Neural crest cell (in vitro differentiated cells): ENCODE measurements at regions not wholly inside any gene's neighbourhood (a gene's known extent, or its start where the extent isn't known, plus 50 kb on each side); places are given as distances from the start of the nearest gene placed in this dataset.

Experiments used
- DNase-seq: peaks from one replicate; pipeline ENCODE4 v3.0.0; 2021; ENCODE audit warnings: low read depth, mixed read lengths, low spot score
- H3K27ac Mint-ChIP-seq: one replicate; pipeline ENCODE4 v1.8.0; 2021; ENCODE audit warnings: mild to moderate bottlenecking, mixed read lengths; ENCODE audit not compliant: unreplicated experiment
- H3K27me3 Mint-ChIP-seq: 2 replicates; pipeline ENCODE4 v1.8.0; 2021; ENCODE audit warnings: low read depth, mild to moderate bottlenecking, mixed read lengths
- H3K36me3 Mint-ChIP-seq: 2 replicates; pipeline ENCODE4 v1.8.0; 2021; ENCODE audit warnings: low read depth, mild to moderate bottlenecking, mixed read lengths
- H3K4me1 Mint-ChIP-seq: 2 replicates; pipeline ENCODE4 v1.8.0; 2021; ENCODE audit warnings: mixed read lengths
- H3K4me3 Mint-ChIP-seq: one replicate; pipeline ENCODE4 v1.8.0; 2021; ENCODE audit warnings: mild to moderate bottlenecking, mixed read lengths
- H3K9me3 Mint-ChIP-seq: 2 replicates; pipeline ENCODE4 v1.8.0; 2021; ENCODE audit warnings: mixed read lengths
- TF ChIP-seq, protein P1 (sequence below): fragments of 200-600 bp; sonication (generic); conservative IDR thresholded peaks from 2 replicates; pipeline ENCODE4 v1.5.0; 2021; ENCODE audit warnings: antibody characterized with exemption, mild to moderate bottlenecking

DNA sequence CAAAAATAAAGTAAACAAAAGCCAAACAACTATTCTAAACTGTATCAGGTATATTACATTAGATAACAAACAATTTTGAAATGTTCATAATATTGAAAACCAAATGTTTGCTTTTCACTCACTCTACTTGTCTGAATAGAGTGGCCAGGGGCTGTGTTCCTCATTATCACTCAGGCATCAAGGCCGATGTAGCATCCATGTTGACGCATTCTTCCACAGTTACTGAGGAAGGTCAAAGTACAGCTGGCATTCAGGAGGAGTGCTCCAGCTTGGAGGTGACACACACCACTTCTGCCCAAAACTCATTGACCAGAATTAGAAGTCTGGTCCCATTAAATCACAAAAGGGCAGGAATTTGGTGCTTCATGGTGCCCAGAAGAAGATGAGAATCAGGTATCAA is 137.6 kb upstream of the MANEA start:
- Mint-ChIP-seq H3K27ac (no peak overlapping the region), H3K36me3 (no peaks in the 10 kb centered on the region), H3K4me1 (no peaks in the 10 kb centered on the region), H3K4me3 (no peak overlapping the region), H3K27me3 (no peaks in the 10 kb centered on the region), H3K9me3 (no peaks in the 10 kb centered on the region)
- DNase-seq = no peak
- TF ChIP-seq, protein P1, sequence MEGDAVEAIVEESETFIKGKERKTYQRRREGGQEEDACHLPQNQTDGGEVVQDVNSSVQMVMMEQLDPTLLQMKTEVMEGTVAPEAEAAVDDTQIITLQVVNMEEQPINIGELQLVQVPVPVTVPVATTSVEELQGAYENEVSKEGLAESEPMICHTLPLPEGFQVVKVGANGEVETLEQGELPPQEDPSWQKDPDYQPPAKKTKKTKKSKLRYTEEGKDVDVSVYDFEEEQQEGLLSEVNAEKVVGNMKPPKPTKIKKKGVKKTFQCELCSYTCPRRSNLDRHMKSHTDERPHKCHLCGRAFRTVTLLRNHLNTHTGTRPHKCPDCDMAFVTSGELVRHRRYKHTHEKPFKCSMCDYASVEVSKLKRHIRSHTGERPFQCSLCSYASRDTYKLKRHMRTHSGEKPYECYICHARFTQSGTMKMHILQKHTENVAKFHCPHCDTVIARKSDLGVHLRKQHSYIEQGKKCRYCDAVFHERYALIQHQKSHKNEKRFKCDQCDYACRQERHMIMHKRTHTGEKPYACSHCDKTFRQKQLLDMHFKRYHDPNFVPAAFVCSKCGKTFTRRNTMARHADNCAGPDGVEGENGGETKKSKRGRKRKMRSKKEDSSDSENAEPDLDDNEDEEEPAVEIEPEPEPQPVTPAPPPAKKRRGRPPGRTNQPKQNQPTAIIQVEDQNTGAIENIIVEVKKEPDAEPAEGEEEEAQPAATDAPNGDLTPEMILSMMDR = no peak

DNA sequence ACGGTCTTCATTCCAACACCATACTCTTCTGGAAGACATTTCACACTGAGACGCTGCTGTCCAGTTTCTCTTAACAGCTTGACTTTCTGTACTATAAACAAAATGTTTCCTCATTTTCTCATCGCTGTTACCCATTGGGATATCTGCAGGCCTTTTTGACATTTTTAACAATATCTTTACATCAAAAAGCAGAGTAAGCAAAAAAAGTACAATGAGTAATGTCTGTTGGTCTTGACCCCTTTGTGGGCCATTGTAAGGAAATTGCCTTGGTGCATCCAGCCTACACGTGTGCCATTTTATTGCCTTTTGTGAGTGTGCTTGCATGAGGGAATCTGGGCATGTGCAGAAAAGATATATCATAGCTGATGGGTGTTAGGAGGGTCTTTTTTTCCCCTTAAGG is 129.1 kb upstream of the MANEA start:
- peaks cover 2% of the 10 kb centered on the region for H3K9me3 Mint-ChIP-seq

DNA sequence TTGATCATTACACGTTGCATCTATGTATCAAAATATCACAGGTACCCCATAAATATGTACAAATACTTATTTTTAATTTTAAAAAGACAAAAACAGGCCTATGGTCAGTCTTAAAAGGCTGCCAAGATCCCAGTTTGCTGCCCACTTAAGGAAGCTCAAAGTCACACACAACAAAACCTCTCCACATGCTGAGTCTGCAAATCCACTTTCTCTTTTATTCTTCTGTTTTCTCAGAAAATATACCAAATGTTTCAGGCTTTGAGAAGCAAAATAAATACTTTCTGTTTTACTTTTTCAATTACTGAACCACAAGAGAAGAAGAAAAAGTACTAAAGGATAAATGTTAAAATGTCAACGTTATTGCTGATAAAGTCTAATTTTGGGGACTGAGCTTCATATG is 107.8 kb upstream of the MANEA start:
- Mint-ChIP-seq H3K36me3 (no peaks in the 10 kb centered on the region), H3K27me3 (peaks cover 5% of the 10 kb centered on the region), H3K4me3 (no peak overlapping the region), H3K4me1 (no peaks in the 10 kb centered on the region), H3K9me3 (peaks cover 3% of the 10 kb centered on the region), H3K27ac (no peak overlapping the region)
- DNase-seq = no peak
- TF ChIP-seq, protein P1 = no peak

More for the DNA sequence above, 129.1 kb upstream of the MANEA start:
- TF ChIP-seq, protein P1 = no peak
- H3K4me1 Mint-ChIP-seq = no peaks in the 10 kb centered on the region
- H3K27me3 Mint-ChIP-seq = no peaks in the 10 kb centered on the region
- no peak for DNase-seq
- H3K36me3 Mint-ChIP-seq = no peaks in the 10 kb centered on the region
- H3K27ac Mint-ChIP-seq = no peak overlapping the region
- no peak overlapping the region for H3K4me3 Mint-ChIP-seq

DNA sequence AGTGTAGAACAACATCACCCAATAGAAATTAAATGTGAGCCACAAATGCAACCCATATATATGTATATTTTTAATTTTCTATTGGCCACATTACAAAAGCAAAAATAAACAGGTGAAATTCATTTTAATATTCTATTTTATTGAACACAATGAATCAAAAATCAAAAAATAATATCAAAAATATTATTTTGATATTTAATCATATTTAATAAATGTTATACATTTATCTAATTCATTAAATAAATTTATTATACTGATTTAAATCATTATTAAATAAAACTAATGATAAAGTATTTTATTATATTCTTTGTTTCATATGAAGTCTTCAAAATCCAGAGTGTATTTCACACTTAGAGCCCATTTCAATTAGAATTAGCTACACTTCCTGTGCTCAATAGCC is 98.4 kb upstream of the MANEA start:
- no peaks in the 10 kb centered on the region for H3K4me1 Mint-ChIP-seq
- H3K36me3 Mint-ChIP-seq = no peaks in the 10 kb centered on the region
- DNase-seq = no peak
- H3K9me3 Mint-ChIP-seq = peaks cover under 1% of the 10 kb centered on the region
- TF ChIP-seq, protein P1 = no peak
- peaks cover 4% of the 10 kb centered on the region for H3K27me3 Mint-ChIP-seq
- no peak overlapping the region for H3K4me3 Mint-ChIP-seq
- no peak overlapping the region for H3K27ac Mint-ChIP-seq

DNA sequence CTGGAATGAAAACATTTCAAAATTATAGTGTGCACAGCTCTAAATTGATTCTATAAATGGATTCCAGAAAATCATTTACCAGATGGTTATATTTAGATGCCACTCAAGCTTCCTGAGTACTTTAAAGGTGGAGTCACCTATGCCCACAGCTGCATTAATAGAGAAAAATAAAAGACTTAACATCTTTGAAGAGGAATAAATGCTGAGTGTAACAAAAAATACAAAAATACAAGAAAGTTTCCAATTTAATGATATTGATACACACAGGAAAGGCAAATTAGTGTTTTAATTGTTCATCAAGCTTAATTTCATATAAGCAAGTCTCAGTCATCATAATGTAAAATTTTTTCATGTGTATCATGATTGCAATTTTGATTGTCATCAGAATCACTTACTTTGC is 89.5 kb upstream of the MANEA start:
- H3K4me3 Mint-ChIP-seq = no peak overlapping the region
- no peak for DNase-seq
- no peaks in the 10 kb centered on the region for H3K36me3 Mint-ChIP-seq
- H3K4me1 Mint-ChIP-seq = no peaks in the 10 kb centered on the region
- H3K9me3 Mint-ChIP-seq = no peaks in the 10 kb centered on the region
- TF ChIP-seq, protein P1 = no peak
- no peaks in the 10 kb centered on the region for H3K27me3 Mint-ChIP-seq
- H3K27ac Mint-ChIP-seq = no peak overlapping the region
